SK-N-MC (cell line): ENCODE measurements at regions not wholly inside any gene's neighbourhood (a gene's known extent, or its start where the extent isn't known, plus 50 kb on each side); places are given as distances from the start of the nearest gene placed in this dataset.

ENCODE experiments used
- EZH2 ChIP-seq: fragments of 200-600 bp; sonication (generic); IDR thresholded peaks from one replicate; pipeline ENCODE4 v1.6.1; 2017; ENCODE audit warnings: antibody characterized with exemption
- FOXP2 ChIP-seq: optimal IDR thresholded peaks from 2 replicates; pipeline ENCODE3; 2011; ENCODE audit warnings: mild to moderate bottlenecking, moderate library complexity; ENCODE audit not compliant: insufficient read depth; ENCODE audit errors: extremely low read length, control extremely low read depth
- POLR2AphosphoS5 ChIP-seq: IDR thresholded peaks from 2 replicates; pipeline ENCODE4 v1.6.1; 2012; ENCODE audit warnings: mild to moderate bottlenecking, low read depth, low read length, borderline replicate concordance

DNA sequence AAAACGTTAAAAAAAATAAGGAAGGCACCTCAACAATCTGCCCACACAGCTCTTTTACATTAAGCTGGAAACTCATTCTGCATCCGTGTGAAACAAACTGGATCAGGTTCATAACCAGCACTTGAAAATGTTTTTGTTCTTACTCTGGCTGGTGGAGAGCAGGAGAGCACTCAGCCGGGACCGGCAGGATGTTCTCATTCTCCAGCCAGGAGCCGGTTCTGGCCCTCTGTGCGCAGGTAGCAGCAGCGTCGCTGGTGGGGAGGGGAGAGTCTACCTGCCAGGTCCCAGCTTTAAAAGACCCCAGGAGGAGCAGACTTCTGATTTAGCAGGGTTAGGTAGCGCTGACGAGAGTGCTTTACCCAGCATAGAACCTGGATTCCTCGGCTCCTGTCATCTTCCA is 834.9 kb upstream of the SALL3 start:
- TF ChIP-seq POLR2AphosphoS5 (no peak), EZH2 (no peak), FOXP2 (no peak)
